A549 (cell line): ENCODE measurements at regions not wholly inside any gene's neighbourhood (a gene's known extent, or its start where the extent isn't known, plus 50 kb on each side); places are given as distances from the start of the nearest gene placed in this dataset.

ENCODE experiments used
- ATAC-seq, 2 experiments: fragments of 200-7000 bp in 1 of 2; fragments of >200 bp in 1 of 2; cut with Nextera tagmentation in 1 of 2; cut with Tn5 transposase in 1 of 2; 3 replicates each; pipeline versions ENCODE4 v1.8.0 to v1.9.1; 2018 to 2020; ENCODE audit warnings: mild to moderate bottlenecking in 1 of 2, moderate library complexity in 1 of 2
- CTCF ChIA-PET: fragments of 300-600 bp; sonication (Branson Sonifier 250); formaldehyde crosslinking; extraction: SDS; loops from one replicate; lab custom pipeline; 2021; ENCODE audit warnings: antibody characterized with exemption, inconsistent platforms; lab: Yijun Ruan, JAX
- POLR2A ChIA-PET: fragments of 350-600 bp; formaldehyde crosslinking; extraction: SDS; loops from one replicate; lab custom pipeline; 2021; ENCODE audit warnings: antibody characterized with exemption, inconsistent platforms; lab: Yijun Ruan, JAX
- DNase-seq, 2 experiments: peaks; one replicate each; pipeline versions ENCODE4 v3.0.0 to v3.0.0-alpha.2; 2011 to 2016; ENCODE audit warnings: low read depth in 1 of 2, low spot score in 1 of 2
- FAIRE-seq: peaks from 2 replicates; lab custom pipeline; 2011; peaks lifted over from hg19 to GRCh38; lab: Jason Lieb, UNC
- H3K27ac ChIP-seq, 2 experiments: fragments of >200 bp; sonication (Bioruptor Twin); formaldehyde crosslinking; 3 replicates each; pipeline ENCODE4 v1.5.1; 2016 to 2017
- H3K4me1 ChIP-seq: fragments of >200 bp; sonication (Bioruptor Twin); formaldehyde crosslinking; 3 replicates; pipeline ENCODE4 v1.6.1; 2016
- H3K4me2 ChIP-seq: fragments of >200 bp; sonication (Bioruptor Twin); formaldehyde crosslinking; 3 replicates; pipeline ENCODE4 v1.6.1; 2016
- H3K4me3 ChIP-seq: fragments of >200 bp; sonication (Bioruptor Twin); formaldehyde crosslinking; 3 replicates; pipeline ENCODE4 v1.5.1; 2016
- H3K9me3 ChIP-seq: fragments of >200 bp; sonication (Bioruptor Twin); formaldehyde crosslinking; 3 replicates; pipeline ENCODE4 v1.6.1; 2016
- EHMT2 ChIP-seq: fragments of 200-600 bp; sonication (generic); IDR thresholded peaks from 2 replicates; pipeline ENCODE4 v1.6.1; 2016; ENCODE audit warnings: antibody characterized with exemption, low read depth, mild to moderate bottlenecking, moderate library complexity
- FOSB ChIP-seq: fragments of 250-450 bp; sonication (Bioruptor Pico); IDR thresholded peaks from 2 replicates; pipeline ENCODE4 v1.5.0; 2020; ENCODE audit warnings: mild to moderate bottlenecking, moderate library complexity
- FOXS1 ChIP-seq: fragments of 250-450 bp; sonication (Bioruptor Pico); IDR thresholded peaks from 2 replicates; pipeline ENCODE4 v1.5.0; 2020; ENCODE audit warnings: mild to moderate bottlenecking, moderate library complexity
- HDAC2 ChIP-seq: fragments of 200-600 bp; sonication (generic); IDR thresholded peaks from 2 replicates; pipeline ENCODE4 v1.6.1; 2016
- HOXA7 ChIP-seq: fragments of 250-450 bp; sonication (Bioruptor Pico); IDR thresholded peaks from 2 replicates; pipeline ENCODE4 v1.5.0; 2020; ENCODE audit warnings: mild to moderate bottlenecking, moderate library complexity
- JUNB ChIP-seq: fragments of >200 bp; sonication (Bioruptor Twin); formaldehyde crosslinking; IDR thresholded peaks from 2 replicates; pipeline ENCODE4 v1.6.1; 2016
- MAFK ChIP-seq: fragments of 450-650 bp; IDR thresholded peaks from 2 replicates; pipeline ENCODE4 v1.6.1; 2014; ENCODE audit not compliant: partially characterized antibody
- NR3C1 ChIP-seq: fragments of >200 bp; sonication (Bioruptor Twin); formaldehyde crosslinking; IDR thresholded peaks from 3 replicates; pipeline ENCODE4 v1.6.1; 2017
- PHF8 ChIP-seq: fragments of 200-600 bp; sonication (generic); IDR thresholded peaks from 2 replicates; pipeline ENCODE4 v1.6.1; 2016; ENCODE audit warnings: low read depth, mild to moderate bottlenecking, antibody characterized with exemption, moderate library complexity, borderline replicate concordance
- POLR2A ChIP-seq: IDR thresholded peaks from 2 replicates; pipeline ENCODE4 v1.6.1; 2012; ENCODE audit warnings: mild to moderate bottlenecking, low read length
- RARB ChIP-seq: fragments of 250-450 bp; sonication (Bioruptor Pico); IDR thresholded peaks from 2 replicates; pipeline ENCODE4 v1.8.0; 2021; ENCODE audit warnings: mild to moderate bottlenecking, moderate library complexity
- RFX5 ChIP-seq: fragments of 450-650 bp; IDR thresholded peaks from 2 replicates; pipeline ENCODE4 v1.7.1; 2014; ENCODE audit warnings: antibody characterized with exemption, mild to moderate bottlenecking, moderate library complexity
- RNF2 ChIP-seq: fragments of 200-600 bp; sonication (generic); IDR thresholded peaks from 2 replicates; pipeline ENCODE4 v1.6.1; 2016; ENCODE audit warnings: low read depth, mild to moderate bottlenecking, antibody characterized with exemption, moderate library complexity, borderline replicate concordance
- SREBF2 ChIP-seq: fragments of 450-650 bp; IDR thresholded peaks from 2 replicates; pipeline ENCODE4 v1.6.1; 2014; ENCODE audit warnings: mild to moderate bottlenecking, moderate library complexity
- TP53 ChIP-seq: fragments of 250-450 bp; sonication (Bioruptor Pico); IDR thresholded peaks from 2 replicates; pipeline ENCODE4 v1.5.0; 2021; ENCODE audit warnings: mild to moderate bottlenecking, moderate library complexity
- ZC3H11A ChIP-seq: fragments of 450-650 bp; IDR thresholded peaks from 2 replicates; pipeline ENCODE4 v1.6.1; 2014; ENCODE audit warnings: antibody characterized with exemption, mild to moderate bottlenecking
- ZNF302 ChIP-seq: fragments of 250-450 bp; sonication (Bioruptor Pico); IDR thresholded peaks from 2 replicates; pipeline ENCODE4 v1.9.0; 2021; ENCODE audit warnings: inconsistent platforms, mild to moderate bottlenecking, moderate library complexity
- ZSCAN20 ChIP-seq: fragments of 250-450 bp; sonication (Bioruptor Pico); IDR thresholded peaks from 2 replicates; pipeline ENCODE4 v1.8.0; 2022; ENCODE audit warnings: mild to moderate bottlenecking, moderate library complexity
- WGBS: methylation state at CpG from one replicate; pipeline ENCODE4 v1.1.6; 2017; ENCODE audit errors: missing lambda C conversion rate; 5-methylcytosine and 5-hydroxymethylcytosine counted together
- TF ChIP-seq, protein P1 (sequence below): fragments of >200 bp; sonication (Bioruptor Twin); formaldehyde crosslinking; IDR thresholded peaks from 3 replicates; pipeline ENCODE4 v1.5.1; 2016
- TF ChIP-seq, protein P2 (sequence below): fragments of 450-650 bp; IDR thresholded peaks from 2 replicates; pipeline ENCODE4 v1.6.1; 2014; ENCODE audit warnings: antibody characterized with exemption
- TF ChIP-seq, protein P3 (sequence below): fragments of >200 bp; sonication (Bioruptor Twin); formaldehyde crosslinking; IDR thresholded peaks from 2 replicates; pipeline ENCODE4 v1.6.1; 2016

DNA sequence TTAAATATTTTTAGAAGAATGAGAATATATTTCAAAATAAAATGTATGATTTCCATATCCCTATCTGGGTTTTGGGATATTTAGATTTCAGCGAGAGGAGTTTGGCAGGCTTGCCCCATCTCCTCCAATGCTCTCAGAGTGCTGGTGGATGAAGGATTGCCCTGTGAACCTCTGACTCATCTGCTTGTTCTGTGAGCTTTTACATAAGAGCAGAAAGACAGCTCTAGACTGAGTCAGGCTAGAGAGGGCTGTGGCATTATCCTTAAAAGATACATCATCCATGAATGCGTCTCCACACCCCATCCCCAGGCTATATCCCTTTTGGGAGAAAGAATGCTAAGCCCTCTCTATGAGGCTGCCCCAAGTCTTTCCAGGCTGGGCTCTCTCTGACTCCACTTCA lies 190.6 kb downstream of the TUBA3C start:
- WGBS, result 4% methylated on average over 2 of the region's 2 CpGs
- ATAC-seq, result no peak

DNA sequence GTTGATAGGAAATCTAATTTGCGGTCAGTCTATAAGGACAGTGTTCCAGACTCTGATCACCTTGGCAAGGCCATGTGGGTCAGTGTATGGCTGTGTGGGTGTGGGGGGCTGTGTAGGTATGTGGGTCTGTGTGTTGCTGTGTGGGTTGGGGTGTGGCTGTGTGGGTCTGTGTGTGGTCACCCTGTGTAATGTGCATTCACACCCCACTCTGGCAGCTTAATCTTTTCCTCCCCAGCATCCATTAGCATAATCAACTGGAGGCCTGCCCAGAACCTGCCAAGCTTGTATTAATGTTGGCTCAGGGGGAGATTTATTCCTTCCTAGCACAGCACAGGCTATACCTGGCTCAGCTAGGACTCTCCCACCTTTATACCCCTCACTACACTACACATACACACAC lies 203.2 kb downstream of the TUBA3C start:
- FAIRE-seq, result no peak

More for the DNA sequence above, 190.6 kb downstream of the TUBA3C start:
- H3K9me3 ChIP-seq, result no peaks in the 10 kb centered on the region
- TF ChIP-seq HOXA7 (no peak), HDAC2 (no peak), JUNB (no peak)
- TF ChIP-seq, protein P1, sequence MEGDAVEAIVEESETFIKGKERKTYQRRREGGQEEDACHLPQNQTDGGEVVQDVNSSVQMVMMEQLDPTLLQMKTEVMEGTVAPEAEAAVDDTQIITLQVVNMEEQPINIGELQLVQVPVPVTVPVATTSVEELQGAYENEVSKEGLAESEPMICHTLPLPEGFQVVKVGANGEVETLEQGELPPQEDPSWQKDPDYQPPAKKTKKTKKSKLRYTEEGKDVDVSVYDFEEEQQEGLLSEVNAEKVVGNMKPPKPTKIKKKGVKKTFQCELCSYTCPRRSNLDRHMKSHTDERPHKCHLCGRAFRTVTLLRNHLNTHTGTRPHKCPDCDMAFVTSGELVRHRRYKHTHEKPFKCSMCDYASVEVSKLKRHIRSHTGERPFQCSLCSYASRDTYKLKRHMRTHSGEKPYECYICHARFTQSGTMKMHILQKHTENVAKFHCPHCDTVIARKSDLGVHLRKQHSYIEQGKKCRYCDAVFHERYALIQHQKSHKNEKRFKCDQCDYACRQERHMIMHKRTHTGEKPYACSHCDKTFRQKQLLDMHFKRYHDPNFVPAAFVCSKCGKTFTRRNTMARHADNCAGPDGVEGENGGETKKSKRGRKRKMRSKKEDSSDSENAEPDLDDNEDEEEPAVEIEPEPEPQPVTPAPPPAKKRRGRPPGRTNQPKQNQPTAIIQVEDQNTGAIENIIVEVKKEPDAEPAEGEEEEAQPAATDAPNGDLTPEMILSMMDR, result no peak
- TF ChIP-seq, protein P2, sequence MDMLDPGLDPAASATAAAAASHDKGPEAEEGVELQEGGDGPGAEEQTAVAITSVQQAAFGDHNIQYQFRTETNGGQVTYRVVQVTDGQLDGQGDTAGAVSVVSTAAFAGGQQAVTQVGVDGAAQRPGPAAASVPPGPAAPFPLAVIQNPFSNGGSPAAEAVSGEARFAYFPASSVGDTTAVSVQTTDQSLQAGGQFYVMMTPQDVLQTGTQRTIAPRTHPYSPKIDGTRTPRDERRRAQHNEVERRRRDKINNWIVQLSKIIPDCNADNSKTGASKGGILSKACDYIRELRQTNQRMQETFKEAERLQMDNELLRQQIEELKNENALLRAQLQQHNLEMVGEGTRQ, result no peak
- H3K27ac ChIP-seq, result no peak overlapping the region
- DNase-seq, result no peak
- no peak for FAIRE-seq
- no peaks in the 10 kb centered on the region for H3K4me1 ChIP-seq
- ChIA-PET POLR2A (no interaction called here), CTCF (no interaction called here)
- no peak overlapping the region for H3K4me3 ChIP-seq
- no peak overlapping the region for H3K4me2 ChIP-seq

DNA sequence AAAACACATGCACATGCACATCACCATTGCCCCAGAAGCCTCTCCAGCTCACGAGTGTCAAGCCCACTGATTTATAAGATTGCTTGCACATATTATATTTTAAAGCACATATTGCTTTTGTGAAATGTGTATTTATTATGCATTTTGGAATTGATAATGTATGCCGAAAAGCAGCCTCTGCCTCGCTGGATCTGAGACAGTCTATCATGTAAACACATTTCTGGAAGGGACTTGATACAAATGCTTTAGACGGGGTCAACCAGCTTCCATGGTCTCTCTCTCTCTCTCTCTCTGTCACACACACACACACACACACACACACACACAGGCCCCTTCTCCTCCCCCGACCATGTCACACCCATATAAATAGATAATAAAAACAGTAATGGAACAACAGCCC lies 203.8 kb downstream of the TUBA3C start:
- POLR2A ChIA-PET, result no interaction called here
- no peak for DNase-seq
- WGBS, result 6% methylated on average over 5 of the region's 5 CpGs
- Histone ChIP-seq H3K9me3 (no peaks in the 10 kb centered on the region), H3K27ac (no peak overlapping the region), H3K4me3 (no peak overlapping the region), H3K4me1 (no peaks in the 10 kb centered on the region), H3K4me2 (no peak overlapping the region)
- no peak for TF ChIP-seq MAFK
- TF ChIP-seq RFX5, result no peak
- TF ChIP-seq TP53 (CRISPR knock-in tag), result no peak
- TF ChIP-seq, protein P1, result no peak
- TF ChIP-seq, protein P2, result no peak
- no peak for TF ChIP-seq RARB
- TF ChIP-seq, protein P3, sequence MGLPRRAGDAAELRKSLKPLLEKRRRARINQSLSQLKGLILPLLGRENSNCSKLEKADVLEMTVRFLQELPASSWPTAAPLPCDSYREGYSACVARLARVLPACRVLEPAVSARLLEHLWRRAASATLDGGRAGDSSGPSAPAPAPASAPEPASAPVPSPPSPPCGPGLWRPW, result no peak
- TF ChIP-seq FOXS1 (CRISPR knock-in tag), result no peak
- no peak for TF ChIP-seq ZC3H11A
- TF ChIP-seq FOSB (CRISPR knock-in tag), result no peak
- no peak for TF ChIP-seq ZNF302 (CRISPR knock-in tag)
- no peak for TF ChIP-seq SREBF2
- no peak for TF ChIP-seq EHMT2
- TF ChIP-seq PHF8, result no peak
- TF ChIP-seq RNF2, result no peak
- no peak for TF ChIP-seq POLR2A
- no peak for FAIRE-seq
- CTCF ChIA-PET, result no interaction called here
- ATAC-seq, result no peak

More for the DNA sequence above, 203.2 kb downstream of the TUBA3C start:
- Histone ChIP-seq H3K4me3 (no peak overlapping the region), H3K4me2 (no peak overlapping the region), H3K4me1 (no peaks in the 10 kb centered on the region), H3K27ac (no peak overlapping the region), H3K9me3 (no peaks in the 10 kb centered on the region)
- TF ChIP-seq NR3C1 (no peak), ZSCAN20 (no peak)
- CTCF ChIA-PET, result no interaction called here
- ATAC-seq, result no peak
- 100% methylated on average over 1 of the region's 1 CpG for WGBS
- no peak for DNase-seq
- POLR2A ChIA-PET, result no interaction called here
